AG04450 (cell line): ENCODE measurements at regions not wholly inside any gene's neighbourhood (a gene's known extent, or its start where the extent isn't known, plus 50 kb on each side); places are given as distances from the start of the nearest gene placed in this dataset.

Experiments
- CTCF ChIA-PET: fragments of 300-600, 350-600 bp; formaldehyde crosslinking; extraction: SDS; loops from one replicate; lab custom pipeline; 2022; ENCODE audit warnings: antibody characterized with exemption, inconsistent platforms; lab: Charles Lee
- POLR2A ChIA-PET: fragments of 350-600 bp; formaldehyde crosslinking; extraction: SDS; loops from one replicate; lab custom pipeline; 2021; ENCODE audit warnings: antibody characterized with exemption, inconsistent platforms; lab: Yijun Ruan, JAX
- DNase-seq: peaks from one replicate; pipeline ENCODE4 v3.0.0-alpha.2; 2011; ENCODE audit warnings: low read depth, low spot score
- H3K27ac ChIP-seq: one replicate; pipeline ENCODE4 v1.5.1; 2012; ENCODE audit warnings: low read depth, low read length, control low read depth
- H3K27me3 ChIP-seq: one replicate; pipeline ENCODE4 v1.6.0; 2012; ENCODE audit warnings: low read length; ENCODE audit not compliant: control insufficient read depth, insufficient read depth
- H3K4me3 ChIP-seq: 2 replicates; pipeline ENCODE4 v1.5.1; 2011; ENCODE audit warnings: mild to moderate bottlenecking, low read depth, low read length, control low read depth
- H3K9me3 ChIP-seq: 2 replicates; pipeline ENCODE4 v1.5.1; 2012; ENCODE audit warnings: low read length; ENCODE audit not compliant: control insufficient read depth, insufficient read depth
- CTCF ChIP-seq: IDR thresholded peaks from 2 replicates; pipeline ENCODE4 v1.5.1; 2011; ENCODE audit warnings: low read depth, low read length, control low read depth, inconsistent platforms

GRCh38 chr13:59352600-59352999, 811.1 kb downstream of the DIAPH3 start:
- POLR2A ChIA-PET: no interaction called here
- H3K27me3 ChIP-seq: peaks cover 4% of the 10 kb centered on the region
- no peak overlapping the region for H3K27ac ChIP-seq
- H3K9me3 ChIP-seq: no peaks in the 10 kb centered on the region
- no peak for TF ChIP-seq CTCF
- H3K4me3 ChIP-seq: no peak overlapping the region
- DNase-seq: no peak
- CTCF ChIA-PET: no interaction called here

- Histone ChIP-seq H3K4me3 (no peak overlapping the region), H3K27ac (no peak overlapping the region), H3K9me3 (no peaks in the 10 kb centered on the region), H3K27me3 (peaks cover 2% of the 10 kb centered on the region)
- CTCF ChIA-PET: no interaction called here
- POLR2A ChIA-PET: no interaction called here
- no peak for TF ChIP-seq CTCF
- no peak for DNase-seq
Observed at GRCh38 chr13:59354665-59355369, 808.9 kb downstream of the DIAPH3 start.

GRCh38 chr13:59356607-59357006, 807.1 kb downstream of the DIAPH3 start:
- no peak overlapping the region for H3K4me3 ChIP-seq
- ChIA-PET CTCF (interaction anchor here (0.6 kb wide), 1 partner anchor 16 kb away, joined by 3 read pairs; no protein-coding TSS in a partner anchor), POLR2A (no interaction called here)
- TF ChIP-seq CTCF: no peak
- H3K27me3 ChIP-seq: no peaks in the 10 kb centered on the region
- peak; percentile 16 for DNase-seq
- no peaks in the 10 kb centered on the region for H3K9me3 ChIP-seq
- no peak overlapping the region for H3K27ac ChIP-seq

GRCh38 chr13:59358014-59358413, 805.7 kb downstream of the DIAPH3 start:
- ChIA-PET CTCF (interaction anchor here (1.1 to 1.3 kb wide), 2 partner anchors 33 to 1734 kb away, joined by 3 to 4 read pairs; no protein-coding TSS in a partner anchor), POLR2A (no interaction called here)
- DNase-seq: no peak
- no peaks in the 10 kb centered on the region for H3K27me3 ChIP-seq
- no peak overlapping the region for H3K27ac ChIP-seq
- no peak for TF ChIP-seq CTCF
- H3K4me3 ChIP-seq: no peak overlapping the region
- no peaks in the 10 kb centered on the region for H3K9me3 ChIP-seq

GRCh38 chr13:59360108-59360507, 803.6 kb downstream of the DIAPH3 start:
- ChIA-PET POLR2A (no interaction called here), CTCF (interaction anchor here (1.0 to 1.8 kb wide), 2 partner anchors 32 to 43 kb away, joined by 5 to 8 read pairs; no protein-coding TSS in a partner anchor)
- no peak for TF ChIP-seq CTCF
- Histone ChIP-seq H3K27ac (no peak overlapping the region), H3K9me3 (no peaks in the 10 kb centered on the region), H3K4me3 (no peak overlapping the region), H3K27me3 (no peaks in the 10 kb centered on the region)
- DNase-seq: no peak
